PC-3 (cell line): ENCODE measurements at regions not wholly inside any gene's neighbourhood (a gene's known extent, or its start where the extent isn't known, plus 50 kb on each side); places are given as distances from the start of the nearest gene placed in this dataset.

Source experiments
- ATAC-seq: fragments of 200-7000 bp; cut with Tn5 transposase; 2 replicates; pipeline ENCODE4 v1.9.1; 2020; ENCODE audit warnings: mild to moderate bottlenecking, moderate library complexity
- BruUV-seq: library from RNA; stranded (reverse); fragments of 400-500 nt; replicated peaks from 2 replicates; lab custom pipeline; 2021; lab: Mats Ljungman, UMichigan
- CTCF ChIA-PET: fragments of 300-600 bp; sonication (Branson Sonifier 250); formaldehyde crosslinking; loops from one replicate; lab custom pipeline; 2022; ENCODE audit warnings: antibody characterized with exemption; lab: Charles Lee
- POLR2A ChIA-PET: fragments of 300-600 bp; sonication (Branson Sonifier 250); formaldehyde crosslinking; loops from one replicate; lab custom pipeline; 2022; ENCODE audit warnings: antibody characterized with exemption; ENCODE audit not compliant: unreplicated experiment; lab: Charles Lee
- DNase-seq: peaks from one replicate; pipeline ENCODE4 v3.0.0-alpha.2; 2015
- H2AFZ ChIP-seq: fragments of 300-600 bp; sonication (generic); 2 replicates; pipeline ENCODE4 v1.6.0; 2016; ENCODE audit warnings: antibody characterized with exemption, low read length
- H3F3A ChIP-seq: fragments of 300-600 bp; sonication (generic); one replicate; pipeline ENCODE4 v1.6.0; 2017; ENCODE audit warnings: antibody characterized with exemption, low read length, control low read depth, mild to moderate bottlenecking; ENCODE audit not compliant: unreplicated experiment
- H3K27ac ChIP-seq: fragments of 300-600 bp; sonication (generic); 2 replicates; pipeline ENCODE4 v1.5.1; 2016; ENCODE audit warnings: mild to moderate bottlenecking, low read length
- H3K27me3 ChIP-seq: fragments of 300-600 bp; sonication (generic); 2 replicates; pipeline ENCODE4 v1.6.1; 2016; ENCODE audit warnings: low read length, mixed read lengths
- H3K36me3 ChIP-seq: fragments of 300-600 bp; sonication (generic); 2 replicates; pipeline ENCODE4 v1.6.1; 2016; ENCODE audit warnings: low read depth, mixed run types, low read length, mixed read lengths
- H3K4me1 ChIP-seq: fragments of 300-600 bp; sonication (generic); 2 replicates; pipeline ENCODE4 v1.5.1; 2016; ENCODE audit warnings: low read length; ENCODE audit not compliant: insufficient read depth
- H3K4me2 ChIP-seq: fragments of 300-600 bp; sonication (generic); 2 replicates; pipeline ENCODE4 v1.6.0; 2016; ENCODE audit warnings: low read length
- H3K4me3 ChIP-seq: fragments of 300-600 bp; sonication (generic); 2 replicates; pipeline ENCODE4 v1.5.1; 2016; ENCODE audit warnings: mild to moderate bottlenecking, low read length, mixed read lengths
- H3K79me2 ChIP-seq: fragments of 300-600 bp; sonication (generic); 2 replicates; pipeline ENCODE4 v1.6.1; 2017; ENCODE audit warnings: low read length, mixed read lengths
- H3K9ac ChIP-seq: fragments of 300-600 bp; sonication (generic); 2 replicates; pipeline ENCODE4 v1.6.0; 2016; ENCODE audit warnings: mild to moderate bottlenecking, low read length
- H3K9me2 ChIP-seq: fragments of 300-600 bp; sonication (generic); replicated peaks from 2 replicates; pipeline ENCODE4 v1.6.1; 2016; ENCODE audit warnings: mixed run types, low read length, mixed read lengths
- H3K9me3 ChIP-seq: fragments of 300-600 bp; sonication (generic); 2 replicates; pipeline ENCODE4 v1.6.1; 2016; ENCODE audit warnings: low read length, mixed read lengths
- H4K20me1 ChIP-seq: fragments of 300-600 bp; sonication (generic); 2 replicates; pipeline ENCODE4 v1.6.1; 2016; ENCODE audit warnings: low read length, mixed read lengths
- EZH2 ChIP-seq: fragments of 300-600 bp; sonication (generic); IDR thresholded peaks from one replicate; pipeline ENCODE4 v1.6.1; 2017; ENCODE audit warnings: antibody characterized with exemption, mild to moderate bottlenecking, low read length; ENCODE audit not compliant: unreplicated experiment
- EZH2phosphoT487 ChIP-seq: fragments of 300-600 bp; sonication (generic); IDR thresholded peaks from 2 replicates; pipeline ENCODE4 v1.6.1; 2018; ENCODE audit warnings: mild to moderate bottlenecking, antibody characterized with exemption, low read length, borderline replicate concordance
- intact Hi-C: fragments of 100-400 bp; cut with micrococcal nuclease; formaldehyde crosslinking; loops from 2 replicates; pipeline ENCODE4 v1.9.0; 2023
- TF ChIP-seq, protein P1 (sequence below): fragments of 300-600 bp; sonication (generic); conservative IDR thresholded peaks from 2 replicates; pipeline ENCODE4 v1.5.1; 2017; ENCODE audit warnings: antibody characterized with exemption, low read depth, mild to moderate bottlenecking, low read length

DNA sequence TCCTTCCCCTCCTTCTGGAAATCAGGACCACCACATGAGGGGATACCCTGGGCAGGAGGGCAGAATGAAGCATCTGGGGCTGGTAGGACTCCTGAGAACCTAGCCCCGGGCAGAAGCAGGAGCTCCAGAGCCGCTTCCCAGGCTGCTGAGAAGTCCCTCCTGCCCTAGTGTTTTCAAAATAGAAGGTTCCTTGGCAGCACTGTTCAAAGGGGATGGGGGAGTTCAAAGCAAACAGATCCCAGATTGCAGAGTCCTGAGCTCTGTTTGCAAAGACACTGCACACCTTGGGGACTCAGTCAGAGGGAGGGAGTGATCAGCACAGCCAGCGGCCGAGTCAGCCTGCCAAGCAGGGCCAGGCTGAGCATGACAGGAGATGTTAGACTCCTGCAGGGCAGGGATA is 177.8 kb downstream of the PTPRU start:
- intact Hi-C loops: no loop called here
- H3K36me3 ChIP-seq: no peaks in the 10 kb centered on the region
- no TSS peak for BruUV-seq
- ATAC-seq: no peak
- H3K9me2 ChIP-seq: no peaks in the 10 kb centered on the region
- H2AFZ ChIP-seq: no peak overlapping the region
- no peak overlapping the region for H3K9ac ChIP-seq
- no peaks in the 10 kb centered on the region for H3K9me3 ChIP-seq
- H3K27me3 ChIP-seq: no peaks in the 10 kb centered on the region
- TF ChIP-seq EZH2: no peak
- TF ChIP-seq EZH2phosphoT487: no peak
- TF ChIP-seq, protein P1, sequence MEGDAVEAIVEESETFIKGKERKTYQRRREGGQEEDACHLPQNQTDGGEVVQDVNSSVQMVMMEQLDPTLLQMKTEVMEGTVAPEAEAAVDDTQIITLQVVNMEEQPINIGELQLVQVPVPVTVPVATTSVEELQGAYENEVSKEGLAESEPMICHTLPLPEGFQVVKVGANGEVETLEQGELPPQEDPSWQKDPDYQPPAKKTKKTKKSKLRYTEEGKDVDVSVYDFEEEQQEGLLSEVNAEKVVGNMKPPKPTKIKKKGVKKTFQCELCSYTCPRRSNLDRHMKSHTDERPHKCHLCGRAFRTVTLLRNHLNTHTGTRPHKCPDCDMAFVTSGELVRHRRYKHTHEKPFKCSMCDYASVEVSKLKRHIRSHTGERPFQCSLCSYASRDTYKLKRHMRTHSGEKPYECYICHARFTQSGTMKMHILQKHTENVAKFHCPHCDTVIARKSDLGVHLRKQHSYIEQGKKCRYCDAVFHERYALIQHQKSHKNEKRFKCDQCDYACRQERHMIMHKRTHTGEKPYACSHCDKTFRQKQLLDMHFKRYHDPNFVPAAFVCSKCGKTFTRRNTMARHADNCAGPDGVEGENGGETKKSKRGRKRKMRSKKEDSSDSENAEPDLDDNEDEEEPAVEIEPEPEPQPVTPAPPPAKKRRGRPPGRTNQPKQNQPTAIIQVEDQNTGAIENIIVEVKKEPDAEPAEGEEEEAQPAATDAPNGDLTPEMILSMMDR: no peak
- H3K79me2 ChIP-seq: no peaks in the 10 kb centered on the region
- ChIA-PET CTCF (no interaction called here), POLR2A (no interaction called here)
- H3K4me2 ChIP-seq: no peak overlapping the region
- H4K20me1 ChIP-seq: no peaks in the 10 kb centered on the region
- H3K4me3 ChIP-seq: no peak overlapping the region
- no peaks in the 10 kb centered on the region for H3F3A ChIP-seq
- no peak for DNase-seq
- peaks cover 4% of the 10 kb centered on the region; the same call in 1 of the 2 replicates for H3K4me1 ChIP-seq
- no peak overlapping the region for H3K27ac ChIP-seq

DNA sequence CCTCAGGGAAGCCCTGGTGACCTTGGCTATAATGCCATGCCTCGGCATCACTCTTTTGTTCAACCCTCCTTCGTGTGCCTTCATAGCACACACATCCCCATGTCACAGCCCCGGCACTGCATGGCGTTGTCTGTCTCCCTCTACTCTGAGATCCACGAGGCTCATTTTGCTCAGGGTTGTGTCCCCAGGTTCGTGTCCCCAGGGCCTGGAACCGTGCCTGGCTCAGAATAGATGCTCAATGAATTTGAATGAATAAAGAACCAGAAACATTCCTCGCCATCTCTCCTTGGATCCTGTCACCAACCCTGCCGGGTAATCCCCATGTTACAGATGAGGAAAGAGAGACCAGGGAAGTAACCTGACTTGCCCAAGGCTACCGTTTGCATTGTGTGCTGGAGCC is 177.3 kb downstream of the PTPRU start:
- H4K20me1 ChIP-seq: no peaks in the 10 kb centered on the region
- DNase-seq: no peak
- TF ChIP-seq EZH2 (no peak), EZH2phosphoT487 (no peak)
- TF ChIP-seq, protein P1: no peak
- no peak overlapping the region for H2AFZ ChIP-seq
- H3K4me1 ChIP-seq: peaks cover 4% of the 10 kb centered on the region; the same call in 1 of the 2 replicates
- H3K27me3 ChIP-seq: no peaks in the 10 kb centered on the region
- no TSS peak for BruUV-seq
- no peaks in the 10 kb centered on the region for H3F3A ChIP-seq
- H3K79me2 ChIP-seq: no peaks in the 10 kb centered on the region
- H3K36me3 ChIP-seq: no peaks in the 10 kb centered on the region
- H3K9ac ChIP-seq: no peak overlapping the region
- H3K9me3 ChIP-seq: no peaks in the 10 kb centered on the region
- intact Hi-C loops: no loop called here
- no peaks in the 10 kb centered on the region for H3K9me2 ChIP-seq
- ATAC-seq: no peak
- no peak overlapping the region for H3K4me2 ChIP-seq
- H3K4me3 ChIP-seq: no peak overlapping the region
- ChIA-PET POLR2A (no interaction called here), CTCF (no interaction called here)
- H3K27ac ChIP-seq: no peak overlapping the region

DNA sequence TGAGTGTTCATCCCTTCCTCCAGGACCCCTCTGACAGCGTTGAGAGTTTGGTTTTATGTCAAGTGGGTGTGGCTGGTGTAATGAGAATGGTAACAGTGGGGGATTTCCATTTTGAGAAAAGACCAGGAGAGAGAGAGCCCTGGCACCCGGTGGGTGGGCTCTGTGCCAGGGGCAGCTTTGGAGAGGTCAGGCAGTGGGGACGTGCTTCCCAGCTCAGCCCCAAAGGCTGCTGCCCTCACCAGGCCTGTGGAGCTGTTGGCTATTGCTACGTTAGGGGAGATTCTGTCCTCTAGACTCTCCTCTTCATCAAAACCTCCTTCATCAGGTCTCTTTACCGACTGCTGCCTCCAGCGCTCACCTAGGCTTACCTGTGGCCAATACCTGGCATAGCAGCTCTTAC is 176.3 kb downstream of the PTPRU start:
- no peak overlapping the region for H3K4me3 ChIP-seq
- H4K20me1 ChIP-seq: no peaks in the 10 kb centered on the region
- peaks cover 4% of the 10 kb centered on the region; the same call in 1 of the 2 replicates for H3K4me1 ChIP-seq
- ATAC-seq: no peak
- H3K9me2 ChIP-seq: no peaks in the 10 kb centered on the region
- H3K36me3 ChIP-seq: no peaks in the 10 kb centered on the region
- H3K4me2 ChIP-seq: no peak overlapping the region
- POLR2A ChIA-PET: no interaction called here
- no peak overlapping the region for H3K27ac ChIP-seq
- CTCF ChIA-PET: no interaction called here
- H3F3A ChIP-seq: no peaks in the 10 kb centered on the region
- intact Hi-C loops: no loop called here
- no peak overlapping the region for H2AFZ ChIP-seq
- BruUV-seq: no TSS peak
- no peaks in the 10 kb centered on the region for H3K79me2 ChIP-seq
- H3K27me3 ChIP-seq: no peaks in the 10 kb centered on the region
- no peak overlapping the region for H3K9ac ChIP-seq
- DNase-seq: no peak
- TF ChIP-seq, protein P1: no peak
- no peak for TF ChIP-seq EZH2phosphoT487
- TF ChIP-seq EZH2: no peak
- H3K9me3 ChIP-seq: no peaks in the 10 kb centered on the region
